HCEC 1CT (cell line): ENCODE measurements at regions not wholly inside any gene's neighbourhood (a gene's known extent, or its start where the extent isn't known, plus 50 kb on each side); places are given as distances from the start of the nearest gene placed in this dataset.
"Not testable (repeated sequence)": the region's sequence is repeated elsewhere in the genome, so short reads cannot be mapped to it uniquely, and the experiment has no call there.

Experiments
- DNase-seq: peaks from one replicate; pipeline ENCODE4 v3.0.0-alpha.2; 2017

DNA sequence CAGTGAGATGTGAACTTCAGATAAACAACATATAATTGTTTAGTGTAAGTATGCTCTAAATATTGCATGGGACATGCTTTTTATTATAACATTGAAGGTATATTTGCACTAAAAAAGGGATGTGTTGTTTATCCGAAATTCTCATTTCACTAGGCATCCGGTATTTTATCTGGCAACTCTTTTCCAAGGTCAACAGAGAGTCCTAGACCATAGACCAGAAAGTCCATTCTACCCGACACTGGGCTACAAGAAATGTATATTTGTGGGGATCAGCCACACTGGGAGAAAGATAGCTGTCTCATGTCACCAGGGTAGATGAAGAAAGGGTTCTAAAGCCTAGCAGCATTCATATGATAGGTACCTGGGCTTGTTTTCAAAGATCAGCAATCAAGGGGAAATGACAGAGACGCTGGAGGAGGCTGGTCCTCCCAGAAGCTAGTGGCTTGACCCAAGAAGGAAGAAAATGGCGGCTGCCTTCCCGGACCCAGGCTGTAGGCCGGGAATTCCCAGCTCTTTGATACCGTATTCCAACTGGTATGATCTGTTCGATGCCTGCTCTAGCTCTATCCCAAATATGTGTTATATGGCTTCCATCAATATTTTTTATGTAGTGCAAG, 161.1 kb upstream of the IRF2BP2 start:
- DNase-seq = no peak

DNA sequence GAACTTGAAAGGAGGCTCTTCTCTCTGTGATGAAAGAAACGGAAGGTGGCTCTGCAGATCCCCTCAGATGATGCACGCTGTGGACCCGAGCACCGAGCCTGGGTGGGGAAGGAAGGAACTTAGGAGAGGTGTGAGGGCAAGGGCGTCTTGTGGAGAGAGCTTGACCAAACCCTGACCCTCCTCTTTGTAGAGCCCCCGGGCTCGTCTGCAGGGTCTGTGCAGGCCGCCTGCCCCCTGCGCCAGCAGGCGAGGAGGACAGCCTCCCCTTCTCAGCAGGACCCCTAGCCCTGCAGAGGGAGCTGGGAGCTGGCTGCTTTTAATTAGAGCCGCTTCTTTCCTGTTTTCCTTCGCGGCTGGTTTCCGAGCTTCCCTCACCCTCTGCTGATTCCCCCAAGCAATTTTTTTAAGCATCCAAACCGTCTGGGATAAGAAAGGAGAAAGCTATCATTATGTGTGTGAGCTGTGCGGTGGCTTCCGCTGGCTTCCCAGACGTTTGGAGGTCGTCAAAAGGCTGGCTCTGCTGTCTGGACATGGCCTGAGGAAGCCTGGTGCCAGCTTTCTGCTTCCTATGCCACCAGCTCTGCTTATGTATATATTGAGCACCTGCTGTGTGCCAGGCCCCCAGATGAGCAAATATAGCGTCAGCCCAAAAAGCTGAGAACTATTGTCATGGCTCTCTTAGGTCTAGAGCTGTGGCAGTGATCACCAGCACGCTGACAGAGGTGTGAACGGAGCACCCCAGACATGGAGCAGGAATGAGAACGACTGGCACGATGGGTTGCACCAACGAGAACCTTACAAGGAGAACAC, 160.2 kb upstream of the IRF2BP2 start:
- no peak for DNase-seq

DNA sequence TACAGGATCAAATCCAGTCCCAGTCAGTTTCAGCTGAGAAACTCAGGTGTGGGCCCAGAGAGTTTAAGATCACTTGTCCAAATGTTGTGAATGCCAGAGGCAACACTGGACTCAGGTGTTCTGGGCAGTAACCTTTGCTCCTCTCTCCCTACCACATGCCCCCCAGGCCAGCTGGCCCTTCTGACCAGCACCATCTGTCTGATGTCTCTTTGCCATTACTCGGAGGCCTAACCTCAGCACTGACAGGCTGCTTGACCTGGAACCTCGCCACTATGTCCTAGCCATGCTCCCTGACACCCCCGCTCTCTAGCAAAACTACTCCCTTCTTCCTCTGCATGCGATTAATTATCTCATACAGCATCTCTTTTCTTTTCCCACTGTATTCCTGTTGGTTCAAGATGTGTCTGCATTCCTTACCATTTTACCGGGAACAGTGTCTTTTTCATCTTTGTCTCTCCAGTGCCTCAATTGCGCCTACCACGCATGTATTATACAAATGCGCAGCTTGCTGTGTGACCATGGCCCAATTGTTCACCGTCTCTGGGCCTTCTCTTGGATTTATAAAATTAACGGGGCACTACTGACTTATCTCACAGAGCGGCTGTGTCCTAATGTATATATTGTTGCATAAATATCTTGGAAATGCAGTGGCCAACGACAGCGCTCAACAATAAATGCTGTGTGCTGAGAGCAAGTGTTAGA, 159.5 kb upstream of the IRF2BP2 start:
- no peak for DNase-seq

DNA sequence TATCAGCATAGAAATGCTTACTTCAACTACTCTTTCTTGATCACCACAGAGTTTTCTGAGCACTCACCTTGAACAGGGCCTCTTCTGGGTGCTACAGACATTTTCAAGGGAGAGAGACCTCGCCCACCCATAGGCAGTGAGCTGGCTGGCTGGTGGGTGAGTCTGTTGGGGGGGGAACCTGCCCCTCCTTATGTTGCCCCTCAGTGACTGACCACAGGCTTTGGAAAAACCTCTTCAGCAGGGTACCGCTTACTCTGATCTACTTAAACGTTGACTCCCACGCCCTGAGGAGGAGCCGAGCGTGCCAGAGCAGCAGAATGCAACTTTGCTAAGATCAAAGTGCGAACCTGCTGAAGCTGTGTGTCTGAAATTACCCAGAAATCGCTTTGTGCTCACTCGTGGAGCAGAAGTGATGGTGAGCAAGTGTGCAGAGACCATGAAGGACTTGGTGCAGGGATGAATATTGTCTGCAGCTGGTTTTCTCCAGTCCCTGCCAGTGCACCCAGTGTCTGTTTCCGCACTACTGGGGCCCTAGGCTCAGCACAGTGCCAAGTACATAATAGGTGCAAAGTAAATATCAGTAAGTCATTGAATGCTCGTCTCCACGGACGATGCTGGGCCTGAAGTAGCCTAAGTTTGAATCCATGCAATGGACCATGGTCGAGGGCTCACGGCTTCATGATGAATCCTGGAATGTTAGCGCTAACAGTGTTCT, 158.7 kb upstream of the IRF2BP2 start:
- no peak for DNase-seq

DNA sequence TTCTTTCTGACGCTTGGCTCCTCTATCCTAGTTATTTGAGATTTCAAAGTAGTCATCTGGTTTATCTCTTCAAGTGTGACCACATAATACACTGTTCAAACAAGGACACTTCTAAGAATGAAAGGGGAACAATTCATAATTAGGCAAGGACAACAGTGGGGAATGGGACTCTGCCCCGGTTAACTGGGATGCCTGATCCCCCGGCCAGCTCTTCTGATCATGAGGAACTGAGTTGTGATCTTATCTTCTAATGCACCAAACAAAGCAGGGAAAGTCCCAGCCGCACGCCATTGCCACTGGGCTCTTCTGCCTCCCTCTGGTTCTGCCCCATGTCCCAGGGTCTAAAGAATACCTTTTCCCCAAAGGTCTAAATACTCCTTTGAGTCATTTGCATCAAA, 158.2 kb upstream of the IRF2BP2 start:
- no peak for DNase-seq

DNA sequence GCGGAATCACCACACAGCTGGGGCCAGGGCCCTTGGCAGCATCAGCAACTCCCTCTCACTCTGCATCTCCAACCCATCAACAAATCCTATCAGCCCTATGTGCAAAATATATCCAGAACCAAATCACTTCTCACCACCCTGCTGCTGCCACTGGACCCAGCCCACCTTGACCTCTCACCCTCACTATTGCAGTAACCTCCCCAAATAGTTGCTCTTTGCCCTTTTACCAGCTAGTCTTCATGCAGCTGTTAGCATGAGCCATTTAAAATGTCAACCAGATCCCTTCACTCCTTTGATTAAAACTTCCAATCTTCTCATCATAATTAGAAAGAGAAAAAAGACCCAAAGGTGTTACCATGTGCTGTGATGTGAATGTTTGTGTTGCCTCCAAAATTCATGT, 155.7 kb upstream of the IRF2BP2 start:
- no peak for DNase-seq

DNA sequence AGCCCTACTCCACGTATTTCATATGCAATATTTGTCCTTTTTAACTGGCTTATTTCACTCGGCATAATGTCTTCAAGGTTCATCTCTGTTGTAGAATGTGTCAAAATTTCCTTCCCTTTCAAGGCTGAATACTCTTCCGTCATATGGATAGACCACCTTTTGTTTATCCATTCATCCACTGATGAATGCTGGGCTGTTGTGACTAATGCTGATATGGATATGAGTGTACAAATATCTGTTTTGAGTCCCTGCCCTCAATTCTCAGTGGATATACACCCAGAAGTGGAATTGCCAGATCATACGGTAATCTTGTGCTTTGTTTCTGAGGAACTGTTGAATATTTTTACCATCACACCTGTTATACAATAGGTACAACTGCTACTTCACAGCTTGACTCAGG, 155.2 kb upstream of the IRF2BP2 start:
- DNase-seq = no peak

DNA sequence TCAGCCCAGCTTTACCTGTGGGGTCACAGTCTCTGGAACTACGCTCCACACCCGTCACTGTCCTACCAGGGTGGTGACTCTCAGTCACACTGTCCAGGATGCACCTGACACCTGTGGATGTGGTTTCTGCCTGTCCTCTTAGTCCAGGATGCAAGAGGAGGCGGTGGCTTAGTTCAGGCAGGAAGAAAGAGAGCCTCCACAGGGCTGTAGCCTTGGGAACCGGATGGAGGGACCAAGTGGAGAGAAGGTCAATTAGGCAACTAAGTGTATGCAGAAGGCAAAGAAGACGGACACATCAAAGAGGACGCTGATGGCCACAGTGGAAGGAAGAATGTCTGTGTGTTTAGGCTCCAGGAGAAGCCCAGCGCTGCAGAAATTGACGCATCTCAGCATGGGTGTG, 153.9 kb upstream of the IRF2BP2 start:
- DNase-seq = no peak

DNA sequence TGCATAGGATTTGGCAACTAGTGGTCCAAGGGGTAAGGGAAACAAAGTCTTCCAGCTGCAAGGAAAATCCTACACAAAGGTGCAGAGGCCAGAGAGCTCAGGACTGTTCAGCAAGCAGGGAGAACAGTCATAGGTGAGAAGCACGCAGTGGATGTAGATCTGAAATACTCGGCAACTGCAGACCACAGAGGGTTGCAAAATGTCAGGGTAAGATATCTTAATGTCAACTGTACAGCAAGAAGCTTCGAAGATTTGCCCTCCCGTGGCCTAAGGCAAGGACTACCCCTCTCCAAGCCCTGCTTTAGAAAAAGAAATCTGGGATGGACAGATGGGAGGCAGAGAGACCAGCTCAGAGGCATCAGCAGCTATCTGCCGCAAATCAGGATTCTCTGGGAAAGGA, 153.4 kb upstream of the IRF2BP2 start:
- no peak for DNase-seq

DNA sequence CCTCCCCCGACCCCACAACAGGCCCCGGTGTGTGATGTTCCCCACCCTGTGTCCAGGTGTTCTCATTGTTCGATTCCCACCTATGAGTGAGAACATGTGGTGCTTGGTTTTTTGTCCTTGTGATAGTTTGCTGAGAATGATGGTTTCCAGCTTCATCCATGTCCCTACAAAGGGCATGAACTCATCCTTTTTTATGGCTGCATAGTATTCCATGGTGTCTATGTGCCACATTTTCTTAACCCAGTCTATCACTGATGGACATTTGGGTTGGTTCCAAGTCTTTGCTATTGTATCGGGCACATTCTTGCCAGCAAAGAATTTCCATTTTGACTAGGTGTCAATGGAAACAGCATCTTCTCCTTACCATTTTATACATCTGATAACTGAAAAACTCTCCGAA, 152.1 kb upstream of the IRF2BP2 start:
- not testable (repeated sequence) for DNase-seq

DNA sequence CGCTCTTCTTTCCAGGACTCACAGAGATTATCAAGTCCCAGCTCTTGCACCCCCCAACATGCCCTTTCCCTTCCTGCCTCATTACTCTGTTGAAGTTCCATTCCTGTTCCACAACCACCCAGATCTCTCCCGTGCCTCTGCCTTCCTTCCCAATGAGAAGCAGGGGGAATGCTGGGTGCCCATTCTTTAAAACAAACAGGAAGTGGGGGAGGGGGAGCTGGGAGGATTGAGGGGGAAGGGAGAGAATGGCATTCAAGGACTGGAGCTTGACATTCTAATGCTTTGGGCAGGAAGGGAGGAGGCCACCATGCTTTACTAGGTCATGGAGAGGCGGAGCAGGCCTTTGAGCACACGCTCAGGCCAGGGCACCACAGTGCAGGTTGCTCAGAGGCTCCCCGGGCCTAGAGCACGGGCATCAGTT, 150.3 kb upstream of the IRF2BP2 start:
- DNase-seq = no peak

DNA sequence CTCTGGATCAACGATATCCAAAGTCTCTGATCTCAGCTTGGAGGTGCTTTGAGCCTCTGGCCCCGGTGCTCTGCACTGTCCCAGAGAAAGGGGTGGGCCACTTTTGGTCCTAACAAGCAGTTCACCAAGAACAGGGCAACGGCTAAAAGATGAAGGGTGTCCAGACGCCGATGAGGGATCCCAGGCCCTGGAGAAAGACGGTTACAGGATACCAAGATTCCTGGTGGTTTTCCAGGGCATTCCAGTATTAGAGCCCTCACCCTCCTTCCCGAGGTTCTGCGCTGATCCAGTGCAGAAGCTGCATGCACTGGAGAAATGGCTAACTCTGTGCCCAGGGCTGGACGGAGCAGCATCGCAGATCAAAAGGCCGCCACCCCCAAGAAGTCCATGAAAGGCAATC, 149.9 kb upstream of the IRF2BP2 start:
- DNase-seq = no peak

DNA sequence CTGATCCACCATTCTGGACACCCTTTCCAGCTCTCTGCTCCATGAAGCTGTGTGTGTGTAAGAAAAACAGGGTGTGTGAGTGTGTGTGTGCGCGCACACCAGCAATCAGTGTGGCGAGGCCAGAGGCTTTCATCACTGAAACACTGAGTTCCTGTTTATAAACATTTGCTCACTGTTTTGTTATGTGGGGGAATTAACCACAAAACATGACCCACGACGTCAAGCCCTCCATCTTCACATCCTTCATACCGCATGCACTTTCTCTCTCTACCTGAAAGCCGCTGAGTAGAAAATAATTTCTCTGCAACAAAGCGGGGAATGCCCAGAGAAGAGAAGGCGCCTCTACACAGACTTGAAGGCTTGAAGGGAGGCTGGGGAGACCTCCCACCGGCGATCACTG, 148.9 kb upstream of the IRF2BP2 start:
- DNase-seq = no peak

DNA sequence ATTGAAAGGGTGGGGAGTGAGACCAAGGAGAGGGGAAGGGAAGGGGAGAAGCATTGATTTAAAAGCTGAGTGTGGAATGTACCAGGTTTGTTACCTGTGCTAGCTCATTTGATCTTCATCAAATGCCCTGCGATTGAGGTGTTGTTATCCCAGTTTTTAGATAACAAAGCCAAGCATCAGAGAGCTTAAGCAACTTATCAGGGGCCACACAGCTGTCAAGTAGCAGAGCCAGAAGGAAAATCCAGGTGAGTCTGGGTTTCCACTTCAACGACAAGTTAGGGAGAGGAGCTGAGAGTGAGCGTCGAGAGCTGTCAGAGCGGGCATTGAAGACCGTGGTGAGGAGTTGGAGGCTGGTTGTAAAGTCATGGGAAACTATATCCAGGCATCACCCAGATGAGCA, 146.9 kb upstream of the IRF2BP2 start:
- no peak for DNase-seq

DNA sequence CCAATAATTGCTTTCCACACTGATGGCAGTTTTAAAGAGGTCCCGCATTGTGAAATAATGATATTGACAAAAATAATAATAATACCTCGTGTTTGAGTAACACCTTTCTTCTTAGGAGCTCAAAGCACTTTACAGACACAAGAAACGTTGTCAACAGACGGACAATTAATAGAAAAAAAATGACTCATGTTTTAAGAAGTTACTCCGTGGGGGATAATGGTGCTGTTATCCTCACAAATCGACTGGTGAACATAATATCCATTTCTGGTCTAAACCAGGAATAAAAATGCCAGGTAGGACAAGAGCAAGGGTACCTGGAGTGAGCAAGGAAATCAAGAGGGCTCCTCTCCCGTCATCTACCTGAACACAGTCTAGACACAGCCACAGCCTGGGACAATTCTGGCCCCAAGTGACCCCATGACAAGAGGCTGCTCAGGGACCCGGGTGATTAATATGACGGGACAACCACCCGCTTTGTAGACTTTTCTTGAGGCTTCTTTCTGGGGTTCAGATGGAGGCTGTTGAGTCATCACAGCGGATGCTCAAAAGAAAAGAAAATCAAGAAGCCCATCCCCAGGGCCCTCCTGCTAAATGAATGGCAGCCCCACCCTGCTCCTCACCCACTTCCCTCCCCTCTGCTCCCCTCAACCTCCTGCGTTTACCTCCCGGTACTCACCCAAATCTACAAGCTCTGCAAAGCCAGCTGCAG, 146.2 kb upstream of the IRF2BP2 start:
- DNase-seq = no peak

DNA sequence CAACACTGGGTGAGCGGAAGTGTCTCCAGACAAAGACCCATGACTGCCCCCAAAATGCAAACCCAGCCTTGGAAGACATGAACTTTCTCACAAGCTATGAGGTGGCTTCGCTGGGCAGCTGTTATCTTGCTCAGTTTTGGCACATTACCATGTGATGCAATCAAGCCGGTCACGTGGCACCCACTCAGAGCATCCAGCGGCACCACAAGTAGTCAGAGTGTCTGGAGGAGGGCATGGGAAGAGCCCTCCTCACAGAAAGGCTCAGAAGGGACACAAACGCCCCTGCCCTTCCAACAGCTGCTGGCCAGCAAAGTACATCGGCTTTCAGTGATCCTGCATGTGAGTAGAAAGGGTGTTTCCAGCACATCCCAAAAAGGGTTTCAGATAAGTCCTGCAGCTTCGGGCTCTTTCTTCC, 145.5 kb upstream of the IRF2BP2 start:
- DNase-seq = peak; percentile 89

DNA sequence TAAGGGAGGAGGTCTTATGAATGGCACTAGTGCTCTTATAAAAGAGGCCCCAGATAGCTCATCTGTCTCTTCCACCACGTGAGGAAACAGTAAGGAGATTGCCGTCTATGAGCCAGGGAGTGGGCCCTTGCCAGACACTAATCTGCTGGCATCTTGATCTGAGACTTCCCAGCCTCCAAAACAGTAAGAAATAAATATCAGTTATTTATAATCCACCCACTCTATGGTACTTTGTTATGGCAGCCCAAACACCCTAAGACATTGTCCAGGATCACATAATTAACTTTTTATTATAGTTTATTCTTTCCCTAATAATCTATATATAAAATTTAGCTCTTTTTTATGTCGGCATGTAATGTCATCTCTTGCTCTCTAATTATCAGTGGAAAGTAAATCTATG, 144.0 kb upstream of the IRF2BP2 start:
- DNase-seq = no peak

DNA sequence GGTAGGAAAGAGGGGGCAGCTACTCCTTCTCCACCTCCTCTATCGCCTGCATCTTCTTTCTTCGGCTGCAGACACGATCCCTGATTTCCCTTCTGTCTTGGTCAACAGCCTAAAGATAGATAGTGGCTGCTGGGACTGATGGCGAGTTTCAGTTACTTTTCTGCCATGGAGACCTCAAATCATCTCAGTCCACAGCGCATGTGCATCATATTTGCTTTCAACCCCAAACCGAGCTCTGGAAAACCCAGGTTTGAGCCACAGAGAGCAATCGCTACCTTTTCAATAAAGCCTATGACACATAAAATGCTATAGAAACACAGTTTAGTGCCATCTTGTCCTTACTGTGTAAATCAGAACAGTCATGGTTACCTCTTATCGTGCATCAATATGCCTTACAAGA, 142.9 kb upstream of the IRF2BP2 start:
- no peak for DNase-seq

DNA sequence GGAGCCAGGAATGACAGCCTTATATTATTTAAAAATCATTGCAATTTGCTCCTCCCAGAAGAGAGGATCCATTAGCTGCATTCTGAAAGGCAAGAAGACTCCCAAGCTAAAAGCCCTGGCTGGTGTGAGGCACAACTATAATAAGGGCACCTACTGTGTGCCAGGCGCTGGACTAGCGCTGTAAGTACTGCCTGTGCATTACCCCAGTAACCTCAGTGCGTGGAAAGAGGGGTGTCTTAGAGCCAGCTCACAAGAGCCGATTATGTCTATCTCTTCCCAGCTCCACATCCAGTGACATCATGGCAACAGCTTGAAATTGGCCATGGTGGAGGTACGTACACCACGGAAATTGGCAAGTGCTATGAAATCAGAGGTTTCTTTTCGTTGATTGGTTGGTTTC, 141.7 kb upstream of the IRF2BP2 start:
- DNase-seq = no peak

DNA sequence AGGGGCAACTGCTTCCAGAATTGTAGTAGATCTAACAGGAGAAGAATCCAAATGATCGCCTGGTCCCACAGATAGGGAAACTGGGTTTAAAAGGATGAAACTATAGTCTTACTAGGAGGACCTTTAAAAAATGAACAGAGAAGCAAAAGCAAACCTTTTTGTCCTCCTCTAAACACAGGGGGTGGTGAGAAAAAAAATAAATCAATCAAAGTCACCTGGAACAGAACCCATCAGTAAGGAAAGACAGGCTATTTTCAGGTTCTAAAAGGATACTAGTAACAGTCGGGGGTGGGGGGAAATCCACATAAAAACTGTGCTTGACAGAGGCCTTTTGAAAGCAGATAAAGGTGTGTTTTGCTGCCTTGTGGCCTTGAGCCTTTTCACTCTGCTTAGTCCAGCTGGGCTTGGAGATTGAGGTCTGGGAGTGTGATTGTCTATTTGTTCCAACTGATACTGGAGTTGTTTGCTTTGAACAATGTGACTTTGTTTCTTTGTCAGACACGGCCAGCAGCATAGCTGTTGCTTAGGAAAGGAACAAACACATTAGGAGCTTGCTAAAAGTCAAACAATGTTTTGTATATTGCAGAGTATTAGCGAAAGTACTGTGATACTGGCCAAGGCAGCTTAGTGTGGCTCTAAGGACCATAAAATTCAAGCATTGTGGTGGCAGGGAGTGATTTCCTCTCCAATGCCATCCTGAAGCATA, 141.1 kb upstream of the IRF2BP2 start:
- no peak for DNase-seq

DNA sequence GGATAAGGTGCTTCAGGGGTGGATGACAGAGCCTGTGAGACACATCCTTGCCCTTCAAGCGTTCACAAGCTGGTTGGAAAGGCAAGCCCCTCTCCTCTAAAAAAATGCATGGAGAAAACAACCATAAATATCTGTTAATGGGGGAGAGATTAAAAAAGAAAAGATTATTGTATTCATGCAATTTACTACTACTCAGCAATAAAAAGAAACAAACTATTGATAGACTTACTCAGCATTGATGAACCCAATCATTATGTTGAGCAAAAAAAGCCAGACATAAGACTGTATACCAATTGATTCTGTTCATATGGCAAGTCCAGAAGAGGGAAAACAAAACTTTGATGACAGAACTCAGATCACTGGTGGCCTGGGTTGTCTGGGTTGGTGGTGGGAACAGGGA, 138.7 kb upstream of the IRF2BP2 start:
- DNase-seq = no peak

DNA sequence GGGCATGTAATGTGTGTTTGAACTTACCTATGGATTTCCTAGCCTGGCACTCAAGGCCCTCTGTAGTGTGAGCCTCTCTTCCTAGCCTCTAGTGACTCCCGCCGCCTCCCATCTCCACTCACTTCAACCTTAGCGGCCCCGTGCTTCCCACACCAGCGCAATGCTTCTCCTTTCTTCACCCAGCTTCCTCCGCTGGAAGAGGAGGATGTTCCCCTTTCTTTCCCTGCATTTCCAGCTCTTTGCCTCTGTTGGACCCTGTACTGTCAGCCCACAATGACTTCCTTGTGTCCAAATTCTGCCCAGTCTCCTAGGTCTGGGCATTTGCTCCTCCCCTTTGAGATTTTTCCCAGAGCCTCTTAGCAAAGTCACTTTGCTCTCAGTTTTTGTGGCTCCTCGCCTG, 138.1 kb upstream of the IRF2BP2 start:
- DNase-seq = no peak
